Muscle layer of colon (tissue), 2 donors: ENCODE measurements at regions not wholly inside any gene's neighbourhood (a gene's known extent, or its start where the extent isn't known, plus 50 kb on each side); places are given as distances from the start of the nearest gene placed in this dataset.

ENCODE experiments used
- H3K27ac ChIP-seq: one replicate; pipeline ENCODE4 v1.7.0; 2013; ENCODE audit warnings: low read depth, mild to moderate bottlenecking, low read length, moderate library complexity
- H3K27me3 ChIP-seq, 2 donors: one replicate each; pipeline ENCODE4 v1.7.0; 2013; ENCODE audit warnings: low read length in 2 of 2, mild to moderate bottlenecking in 2 of 2; ENCODE audit not compliant: insufficient read depth in 2 of 2, control insufficient read depth in 1 of 2
- H3K36me3 ChIP-seq: one replicate; pipeline ENCODE4 v1.7.0; 2013; ENCODE audit warnings: mild to moderate bottlenecking, low read length; ENCODE audit not compliant: insufficient read depth
- H3K4me1 ChIP-seq: one replicate; pipeline ENCODE4 v1.7.0; 2013; ENCODE audit warnings: mild to moderate bottlenecking, low read length; ENCODE audit not compliant: insufficient read depth
- H3K4me3 ChIP-seq, 2 donors: one replicate each; pipeline ENCODE4 v1.7.0; 2013; ENCODE audit warnings: low read length in 2 of 2, low read depth in 1 of 2, mild to moderate bottlenecking in 1 of 2, moderate library complexity in 1 of 2
- H3K9ac ChIP-seq: one replicate; pipeline ENCODE4 v1.7.0; 2013; ENCODE audit warnings: low read length
- H3K9me3 ChIP-seq: one replicate; pipeline ENCODE4 v1.7.0; 2013; ENCODE audit warnings: mild to moderate bottlenecking, low read length
- donor health status: abdominal sarcoma.
- donor health status: Adenocarcinoma of cecum.

GRCh38 chr14:97723351-97723750, 926.2 kb downstream of the VRK1 start:
- no peak overlapping the region for H3K27ac ChIP-seq

GRCh38 chr14:97723819-97724218, 926.6 kb downstream of the VRK1 start:
- Histone ChIP-seq H3K9me3 (no peaks in the 10 kb centered on the region), H3K4me3 (no peak overlapping the region), H3K36me3 (no peaks in the 10 kb centered on the region), H3K27ac (no peak overlapping the region), H3K27me3 (no peaks in the 10 kb centered on the region), H3K4me1 (no peaks in the 10 kb centered on the region), H3K9ac (no peak overlapping the region)

More at GRCh38 chr14:97723351-97723750, 926.2 kb downstream of the VRK1 start:
- H3K36me3 ChIP-seq = no peaks in the 10 kb centered on the region
- no peak overlapping the region for H3K4me3 ChIP-seq
- no peak overlapping the region for H3K9ac ChIP-seq
- no peaks in the 10 kb centered on the region for H3K9me3 ChIP-seq
- H3K4me1 ChIP-seq = no peaks in the 10 kb centered on the region
- no peaks in the 10 kb centered on the region for H3K27me3 ChIP-seq

- no peaks in the 10 kb centered on the region for H3K36me3 ChIP-seq
- no peaks in the 10 kb centered on the region for H3K27me3 ChIP-seq
- no peak overlapping the region for H3K9ac ChIP-seq
- H3K4me3 ChIP-seq = no peak overlapping the region
- H3K9me3 ChIP-seq = no peaks in the 10 kb centered on the region
- H3K4me1 ChIP-seq = no peaks in the 10 kb centered on the region
- no peak overlapping the region for H3K27ac ChIP-seq
Measured at GRCh38 chr14:97724265-97724731, 927.1 kb downstream of the VRK1 start.

GRCh38 chr14:97726676-97727075, 929.5 kb downstream of the VRK1 start:
- Histone ChIP-seq H3K4me3 (no peak overlapping the region), H3K4me1 (no peaks in the 10 kb centered on the region), H3K9me3 (no peaks in the 10 kb centered on the region), H3K9ac (no peak overlapping the region), H3K36me3 (no peaks in the 10 kb centered on the region), H3K27ac (no peak overlapping the region), H3K27me3 (no peaks in the 10 kb centered on the region)

- Histone ChIP-seq H3K27ac (no peak overlapping the region), H3K27me3 (no peaks in the 10 kb centered on the region), H3K4me1 (no peaks in the 10 kb centered on the region), H3K9ac (no peak overlapping the region), H3K9me3 (no peaks in the 10 kb centered on the region), H3K36me3 (no peaks in the 10 kb centered on the region), H3K4me3 (no peak overlapping the region)
Measured at GRCh38 chr14:97730706-97731105, 933.5 kb downstream of the VRK1 start.

GRCh38 chr14:97731800-97732199, 934.6 kb downstream of the VRK1 start:
- Histone ChIP-seq H3K27me3 (no peaks in the 10 kb centered on the region), H3K27ac (no peak overlapping the region), H3K9me3 (no peaks in the 10 kb centered on the region), H3K9ac (no peak overlapping the region), H3K4me3 (no peak overlapping the region), H3K4me1 (no peaks in the 10 kb centered on the region), H3K36me3 (no peaks in the 10 kb centered on the region)

GRCh38 chr14:97747316-97747715, 950.1 kb downstream of the VRK1 start:
- no peak overlapping the region for H3K4me3 ChIP-seq

GRCh38 chr14:97748616-97749015, 951.4 kb downstream of the VRK1 start:
- Histone ChIP-seq H3K4me1 (no peaks in the 10 kb centered on the region), H3K27me3 (no peaks in the 10 kb centered on the region), H3K27ac (no peak overlapping the region), H3K36me3 (no peaks in the 10 kb centered on the region), H3K4me3 (no peak overlapping the region), H3K9me3 (no peaks in the 10 kb centered on the region), H3K9ac (no peak overlapping the region)

More at GRCh38 chr14:97747316-97747715, 950.1 kb downstream of the VRK1 start:
- Histone ChIP-seq H3K9ac (no peak overlapping the region), H3K36me3 (no peaks in the 10 kb centered on the region), H3K27ac (no peak overlapping the region), H3K4me1 (no peaks in the 10 kb centered on the region), H3K9me3 (no peaks in the 10 kb centered on the region), H3K27me3 (no peaks in the 10 kb centered on the region)

GRCh38 chr14:97757491-97757890, 960.3 kb downstream of the VRK1 start:
- H3K27ac ChIP-seq = no peak overlapping the region
- H3K4me3 ChIP-seq = no peak overlapping the region
- no peaks in the 10 kb centered on the region for H3K4me1 ChIP-seq
- H3K36me3 ChIP-seq = no peaks in the 10 kb centered on the region
- no peak overlapping the region for H3K9ac ChIP-seq
- H3K27me3 ChIP-seq = no peaks in the 10 kb centered on the region
- H3K9me3 ChIP-seq = no peaks in the 10 kb centered on the region

- H3K4me3 ChIP-seq = no peak overlapping the region
- H3K27me3 ChIP-seq = no peaks in the 10 kb centered on the region
- H3K4me1 ChIP-seq = no peaks in the 10 kb centered on the region
- no peak overlapping the region for H3K9ac ChIP-seq
- H3K36me3 ChIP-seq = no peaks in the 10 kb centered on the region
- H3K9me3 ChIP-seq = no peaks in the 10 kb centered on the region
- H3K27ac ChIP-seq = no peak overlapping the region
Measured at GRCh38 chr14:97760050-97760449, 962.9 kb downstream of the VRK1 start.

GRCh38 chr14:97762386-97762785, 965.2 kb downstream of the VRK1 start:
- Histone ChIP-seq H3K36me3 (no peaks in the 10 kb centered on the region), H3K27ac (no peak overlapping the region), H3K9me3 (no peaks in the 10 kb centered on the region), H3K4me1 (no peaks in the 10 kb centered on the region), H3K4me3 (no peak overlapping the region), H3K27me3 (no peaks in the 10 kb centered on the region), H3K9ac (no peak overlapping the region)

- H3K9ac ChIP-seq = no peak overlapping the region
- no peaks in the 10 kb centered on the region for H3K36me3 ChIP-seq
- no peak overlapping the region for H3K27ac ChIP-seq
- H3K4me3 ChIP-seq = no peak overlapping the region
- H3K27me3 ChIP-seq = no peaks in the 10 kb centered on the region
- H3K9me3 ChIP-seq = no peaks in the 10 kb centered on the region
- no peaks in the 10 kb centered on the region for H3K4me1 ChIP-seq
Measured at GRCh38 chr14:97771340-97772045, 974.3 kb downstream of the VRK1 start.
